Central memory CD8-positive, alpha-beta T cell (primary cell): ENCODE measurements at regions not wholly inside any gene's neighbourhood (a gene's known extent, or its start where the extent isn't known, plus 50 kb on each side); places are given as distances from the start of the nearest gene placed in this dataset.
"Not testable (repeated sequence)": the region's sequence is repeated elsewhere in the genome, so short reads cannot be mapped to it uniquely, and the experiment has no call there.

Experiments used
- ATAC-seq: fragments of 150-1000 bp; cut with Tn5 transposase; replicated peaks from 2 replicates; pipeline ENCODE4 v1.10.0; 2022; ENCODE audit warnings: mild to moderate bottlenecking, moderate FRiP score, moderate number of reproducible peaks; ENCODE audit not compliant: poor library complexity, severe bottlenecking; ENCODE audit errors: extremely low read depth
- DNase-seq, 2 donors: peaks; one replicate each; pipeline ENCODE4 v3.0.0; 2021; ENCODE audit warnings: low spot score in 2 of 2
- H3K27ac Mint-ChIP-seq: one replicate; pipeline ENCODE4 v1.8.0; 2022; ENCODE audit warnings: low read depth, mild to moderate bottlenecking, moderate library complexity, mixed read lengths
- H3K27me3 Mint-ChIP-seq: one replicate; pipeline ENCODE4 v1.8.0; 2022; ENCODE audit warnings: mixed read lengths
- H3K36me3 Mint-ChIP-seq: one replicate; pipeline ENCODE4 v1.8.0; 2022; ENCODE audit warnings: mild to moderate bottlenecking, moderate library complexity, mixed read lengths; ENCODE audit not compliant: insufficient read depth
- H3K4me1 Mint-ChIP-seq: one replicate; pipeline ENCODE4 v1.8.0; 2022; ENCODE audit warnings: mixed read lengths
- H3K4me3 Mint-ChIP-seq: one replicate; pipeline ENCODE4 v1.8.0; 2022; ENCODE audit warnings: mild to moderate bottlenecking, moderate library complexity, mixed read lengths
- H3K9me3 Mint-ChIP-seq: one replicate; pipeline ENCODE4 v1.8.0; 2022; ENCODE audit warnings: mixed read lengths

DNA sequence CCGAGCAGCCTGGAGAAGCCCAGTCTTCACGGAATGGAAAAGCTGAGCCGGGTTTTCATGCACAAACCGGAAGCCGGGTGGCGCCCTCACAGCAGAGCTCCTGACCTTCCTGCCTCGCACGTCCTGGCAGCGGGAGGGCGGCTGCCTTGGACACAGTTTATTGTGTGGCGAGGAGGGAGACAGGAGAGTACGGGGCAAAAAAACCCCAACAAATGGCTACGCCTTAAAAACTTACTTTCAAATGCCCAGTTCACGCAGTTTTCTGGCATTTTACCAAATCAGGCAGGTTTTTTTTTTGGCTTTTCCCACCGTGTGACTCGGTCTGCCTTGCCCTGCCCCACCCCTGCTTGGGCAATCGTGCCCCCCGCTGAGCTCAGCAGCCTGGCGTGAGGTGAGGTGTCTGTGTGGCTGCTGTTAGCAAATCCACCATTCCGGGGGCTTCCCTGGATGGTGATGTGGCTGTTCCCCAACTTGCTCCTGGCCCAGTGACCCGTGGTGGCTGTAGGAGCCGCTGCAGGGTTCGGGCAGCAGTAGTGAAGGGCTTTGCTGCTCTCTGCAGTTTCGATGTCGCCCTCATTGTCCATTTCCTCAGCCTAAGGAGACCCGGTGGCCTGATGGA lies 187.1 kb upstream of the SULF2 start:
- H3K27me3 Mint-ChIP-seq = peaks cover 46% of the 10 kb centered on the region
- not testable (repeated sequence) for DNase-seq, H3K4me3 Mint-ChIP-seq, H3K4me1 Mint-ChIP-seq, H3K9me3 Mint-ChIP-seq, H3K27ac Mint-ChIP-seq, H3K36me3 Mint-ChIP-seq, ATAC-seq

DNA sequence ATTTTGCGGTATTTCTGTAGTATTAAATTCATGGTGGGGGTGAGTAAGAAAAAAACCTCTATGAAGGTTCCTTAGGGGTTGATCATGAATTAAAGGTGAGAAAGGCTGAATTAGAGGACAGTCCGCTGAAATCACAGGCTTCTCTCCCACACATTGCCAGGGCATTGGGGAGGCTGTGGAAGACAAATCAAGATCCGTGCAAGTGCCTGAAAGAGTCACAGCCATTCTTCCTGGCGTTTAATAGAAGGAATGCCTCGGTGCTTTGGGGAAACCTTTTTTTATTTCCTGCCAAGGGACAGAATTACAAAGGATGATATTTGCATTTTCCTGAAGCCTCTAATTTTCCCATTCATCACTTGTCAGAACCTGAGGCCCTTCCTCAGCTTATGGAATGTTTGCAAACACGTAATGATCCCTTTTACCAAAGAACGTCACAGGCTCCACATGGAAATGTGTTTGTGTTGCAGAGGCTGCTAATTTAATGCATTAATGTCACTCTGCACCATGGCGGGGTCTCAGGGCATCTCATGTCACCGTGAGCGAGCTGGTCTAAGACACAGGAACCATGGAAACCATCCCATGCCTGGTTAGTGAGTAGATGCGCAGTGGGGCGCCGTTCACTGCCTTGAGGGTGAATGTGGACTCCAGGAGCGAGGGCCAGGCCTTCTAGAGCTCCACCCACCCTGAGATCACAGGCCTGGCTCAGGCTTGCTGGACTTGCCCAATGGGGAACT lies 185.9 kb upstream of the SULF2 start:
- no peak for DNase-seq

DNA sequence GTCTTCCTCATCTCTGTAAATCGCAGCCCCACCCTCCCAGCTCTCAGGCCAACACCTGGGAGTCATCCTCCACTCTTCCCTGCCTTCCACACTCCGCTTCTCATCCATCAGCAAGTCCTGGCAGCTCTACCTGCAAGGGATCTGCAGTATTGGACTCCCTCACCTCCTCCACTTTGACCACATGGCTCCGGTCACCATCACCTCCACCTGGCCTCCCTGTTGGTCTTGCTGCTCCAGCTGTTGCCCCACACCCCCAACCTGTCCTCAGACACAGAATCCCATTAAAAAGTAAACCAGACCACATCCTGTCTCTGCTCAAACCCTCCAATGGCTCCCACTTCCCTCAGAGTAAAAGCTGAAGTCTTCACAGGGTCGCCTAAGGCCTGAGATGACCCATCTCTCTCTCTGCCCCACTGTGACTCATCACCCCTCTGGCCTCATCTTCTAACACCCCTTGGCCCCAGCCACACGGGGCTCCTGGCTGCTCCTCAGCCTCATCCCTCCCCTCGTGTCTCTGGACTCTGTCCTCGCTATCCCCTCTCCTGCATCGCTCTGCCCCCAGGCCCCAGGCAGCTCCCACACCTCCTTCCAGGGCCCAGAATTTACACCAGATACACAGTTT lies 185.1 kb upstream of the SULF2 start:
- Mint-ChIP-seq H3K36me3 (no peaks in the 10 kb centered on the region), H3K27me3 (peaks cover 36% of the 10 kb centered on the region), H3K27ac (no peak overlapping the region), H3K4me1 (no peaks in the 10 kb centered on the region), H3K4me3 (no peak overlapping the region), H3K9me3 (no peaks in the 10 kb centered on the region)
- no peak for ATAC-seq
- no peak for DNase-seq

More for the DNA sequence above, 185.9 kb upstream of the SULF2 start:
- peaks cover 41% of the 10 kb centered on the region for H3K27me3 Mint-ChIP-seq
- no peak for ATAC-seq
- no peaks in the 10 kb centered on the region for H3K9me3 Mint-ChIP-seq
- H3K4me3 Mint-ChIP-seq = no peak overlapping the region
- H3K27ac Mint-ChIP-seq = no peak overlapping the region
- H3K36me3 Mint-ChIP-seq = no peaks in the 10 kb centered on the region
- no peaks in the 10 kb centered on the region for H3K4me1 Mint-ChIP-seq

DNA sequence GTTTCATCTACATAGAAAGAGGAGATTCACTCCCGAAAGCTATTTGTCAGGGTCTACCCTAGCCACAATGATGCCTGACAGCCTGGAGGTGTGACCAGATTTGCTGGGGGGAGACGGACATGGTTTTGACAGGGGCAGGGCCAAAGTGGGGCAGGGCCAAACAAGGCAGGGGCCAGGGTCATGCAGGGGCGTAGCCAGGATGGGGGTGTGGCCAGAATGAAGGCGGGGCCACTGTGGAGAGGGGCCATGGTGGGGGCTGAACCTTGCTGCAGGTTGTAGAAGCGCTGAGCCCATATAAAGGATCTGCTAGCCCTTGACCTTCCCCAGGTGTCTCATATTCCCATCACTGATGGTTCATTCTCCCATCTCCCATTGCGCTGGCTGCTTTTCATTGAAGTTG lies 184.1 kb upstream of the SULF2 start:
- no peak overlapping the region for H3K4me3 Mint-ChIP-seq
- no peaks in the 10 kb centered on the region for H3K9me3 Mint-ChIP-seq
- no peaks in the 10 kb centered on the region for H3K36me3 Mint-ChIP-seq
- no peaks in the 10 kb centered on the region for H3K4me1 Mint-ChIP-seq
- DNase-seq (no peak), ATAC-seq (no peak)
- H3K27me3 Mint-ChIP-seq = peaks cover 36% of the 10 kb centered on the region
- H3K27ac Mint-ChIP-seq = no peak overlapping the region

DNA sequence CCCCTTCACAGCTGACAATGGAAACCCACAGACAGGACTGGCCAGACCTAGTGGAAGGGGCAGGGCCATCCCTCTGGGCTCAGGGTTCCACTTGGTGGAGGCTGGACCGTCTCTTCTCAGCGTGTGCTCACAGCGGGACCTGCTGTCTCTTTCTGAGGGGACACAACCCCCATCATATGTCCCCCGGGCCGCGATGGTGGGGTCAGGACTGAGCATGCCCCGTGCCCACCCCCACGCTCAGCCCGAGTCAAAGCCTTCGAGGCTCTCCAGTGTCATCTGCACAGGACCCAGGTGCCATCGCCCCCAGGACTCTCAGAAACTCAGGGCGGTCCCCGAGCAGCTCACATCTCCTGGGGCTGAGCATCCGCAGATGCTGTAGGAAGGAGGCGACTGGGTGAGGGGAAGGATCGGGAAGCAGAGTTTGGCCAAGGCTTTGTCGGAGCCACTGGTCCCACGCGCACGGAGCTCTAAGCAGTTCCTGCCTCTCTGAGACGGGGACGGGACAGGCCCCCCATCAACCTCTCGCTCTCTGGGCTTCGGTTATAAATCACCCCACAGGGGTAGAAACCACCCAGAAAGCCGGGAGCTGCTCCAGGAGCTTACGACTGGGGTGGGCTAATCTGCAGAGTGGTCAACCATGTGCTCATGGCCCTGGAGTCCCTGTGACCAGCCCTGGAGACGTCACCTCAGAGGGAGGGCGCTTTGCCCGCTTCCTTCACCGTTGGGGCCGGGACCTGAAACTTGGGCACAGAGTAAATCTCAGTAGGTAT lies 183.4 kb upstream of the SULF2 start:
- Mint-ChIP-seq H3K27ac (no peak overlapping the region), H3K4me3 (no peak overlapping the region), H3K9me3 (no peaks in the 10 kb centered on the region), H3K4me1 (no peaks in the 10 kb centered on the region), H3K27me3 (peaks cover 43% of the 10 kb centered on the region), H3K36me3 (no peaks in the 10 kb centered on the region)
- ATAC-seq (no peak), DNase-seq (no peak)

DNA sequence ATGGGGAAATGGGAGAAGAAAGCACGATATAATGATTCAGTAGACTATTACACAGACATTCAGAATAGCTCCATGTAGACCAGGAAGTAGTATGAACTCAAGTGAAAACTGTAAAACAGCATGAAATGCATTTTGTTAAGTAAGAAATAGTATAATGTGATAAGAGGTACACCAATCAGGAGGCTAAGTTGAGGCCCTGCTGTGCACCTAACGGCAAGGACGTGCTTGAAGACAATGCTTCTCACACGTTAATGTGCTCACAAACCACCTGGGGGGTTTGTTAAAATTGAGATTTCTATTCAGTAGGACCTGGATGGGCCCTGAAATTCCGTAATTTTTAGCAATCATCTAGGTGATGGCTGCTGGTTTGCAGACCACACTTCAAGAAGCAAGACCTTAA lies 178.9 kb upstream of the SULF2 start:
- H3K27me3 Mint-ChIP-seq = peaks cover 27% of the 10 kb centered on the region
- no peak overlapping the region for H3K27ac Mint-ChIP-seq
- no peak for DNase-seq
- no peak for ATAC-seq
- no peak overlapping the region for H3K4me3 Mint-ChIP-seq
- H3K9me3 Mint-ChIP-seq = no peaks in the 10 kb centered on the region
- H3K4me1 Mint-ChIP-seq = no peaks in the 10 kb centered on the region
- H3K36me3 Mint-ChIP-seq = no peaks in the 10 kb centered on the region

DNA sequence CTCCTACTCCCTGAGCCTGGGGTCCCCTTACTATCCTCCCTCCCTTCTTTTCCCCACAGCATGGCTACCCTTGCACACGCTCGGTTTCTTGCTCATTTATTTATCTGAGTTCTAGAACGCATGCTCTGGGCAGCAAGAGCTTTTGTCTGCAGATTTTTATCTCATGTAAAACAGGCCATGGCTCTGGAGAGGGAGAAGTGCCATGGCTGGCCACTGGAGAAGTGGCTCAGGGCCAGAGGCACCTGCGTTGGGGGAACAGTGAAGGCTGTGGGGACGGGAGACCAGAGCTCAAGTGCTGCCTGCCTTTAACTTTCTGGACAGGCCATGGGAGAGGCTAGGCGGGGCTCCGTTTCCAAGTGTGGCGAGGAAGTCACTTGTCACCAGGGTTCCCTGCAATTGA lies 177.7 kb upstream of the SULF2 start:
- Mint-ChIP-seq H3K27ac (no peak overlapping the region), H3K9me3 (no peaks in the 10 kb centered on the region), H3K4me1 (no peaks in the 10 kb centered on the region), H3K4me3 (no peak overlapping the region), H3K27me3 (peaks cover 27% of the 10 kb centered on the region), H3K36me3 (no peaks in the 10 kb centered on the region)
- ATAC-seq = no peak
- no peak for DNase-seq

DNA sequence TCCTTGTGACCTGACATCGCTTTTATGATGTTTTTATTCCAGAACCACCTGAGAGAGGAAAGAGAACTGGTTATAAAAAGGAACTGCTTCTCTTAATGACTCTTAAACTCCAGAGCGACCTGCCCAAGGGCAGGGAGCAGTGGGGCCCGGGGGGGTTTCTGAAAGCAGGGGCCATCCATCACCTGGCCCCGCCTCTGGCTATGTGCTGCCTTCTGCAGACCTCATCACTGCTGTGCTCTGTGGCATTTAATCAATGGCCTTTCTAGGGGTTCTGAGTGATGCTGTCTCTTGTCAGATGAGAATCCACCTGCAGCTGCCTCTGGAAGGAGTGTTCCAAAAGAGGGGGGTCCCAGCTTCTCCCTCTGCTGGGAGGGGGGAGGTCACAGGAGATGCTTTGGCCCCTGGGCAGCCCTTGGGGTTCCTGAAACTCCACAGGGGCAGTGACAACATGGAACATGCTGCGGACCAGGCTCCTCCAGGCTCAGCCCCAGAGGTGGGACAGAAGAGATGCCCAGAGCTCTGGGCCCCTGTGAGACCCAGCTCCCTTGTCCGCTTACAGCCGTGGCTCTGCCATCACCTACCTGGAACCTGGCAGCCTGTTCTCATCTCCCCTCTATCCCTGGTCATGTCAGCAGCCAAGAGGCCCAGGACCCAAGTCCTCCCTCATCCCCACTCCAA lies 177.1 kb upstream of the SULF2 start:
- peaks cover 27% of the 10 kb centered on the region for H3K27me3 Mint-ChIP-seq
- H3K4me1 Mint-ChIP-seq = no peaks in the 10 kb centered on the region
- H3K4me3 Mint-ChIP-seq = no peak overlapping the region
- no peak for ATAC-seq
- H3K36me3 Mint-ChIP-seq = no peaks in the 10 kb centered on the region
- H3K9me3 Mint-ChIP-seq = no peaks in the 10 kb centered on the region
- DNase-seq = no peak
- H3K27ac Mint-ChIP-seq = no peak overlapping the region

DNA sequence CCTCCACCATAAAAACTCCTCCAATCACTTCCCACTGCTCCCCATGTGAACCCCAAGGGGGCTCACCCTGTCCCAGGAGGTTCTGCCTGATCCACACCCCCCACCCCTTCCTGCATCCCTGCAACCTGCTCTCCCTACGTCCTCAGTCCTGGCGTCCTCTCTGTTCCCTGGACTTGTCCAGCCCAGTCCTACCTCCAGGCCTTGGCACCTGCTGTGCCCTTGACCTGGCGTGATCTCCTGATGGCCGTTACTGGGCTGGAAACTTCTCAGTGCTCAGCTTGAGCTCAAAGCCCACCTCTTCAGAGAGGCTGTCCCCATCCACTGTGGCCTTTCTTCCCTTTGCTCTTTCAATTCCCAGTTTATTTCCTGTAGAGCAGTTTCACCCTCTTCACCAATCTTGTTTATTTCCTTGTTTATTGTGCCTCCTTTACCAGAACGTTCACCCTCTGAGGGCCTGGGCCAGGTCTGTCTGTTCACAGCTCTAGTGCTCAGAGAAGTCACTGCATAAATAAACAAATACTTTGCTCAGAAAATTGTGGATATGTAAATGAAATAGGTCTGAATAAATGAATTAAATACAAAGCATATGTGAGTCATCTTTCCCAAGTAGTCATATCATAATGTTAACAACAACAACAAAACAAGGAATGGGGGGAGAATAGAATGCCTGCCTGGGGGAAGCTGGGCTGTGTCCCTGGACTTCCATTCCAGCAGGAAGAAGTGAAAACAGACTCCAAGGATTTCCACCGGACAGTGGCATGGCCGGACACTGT lies 175.7 kb upstream of the SULF2 start:
- no peaks in the 10 kb centered on the region for H3K9me3 Mint-ChIP-seq
- no peak overlapping the region for H3K4me3 Mint-ChIP-seq
- H3K36me3 Mint-ChIP-seq = no peaks in the 10 kb centered on the region
- no peak overlapping the region for H3K27ac Mint-ChIP-seq
- peaks cover 27% of the 10 kb centered on the region for H3K27me3 Mint-ChIP-seq
- DNase-seq (no peak), ATAC-seq (no peak)
- H3K4me1 Mint-ChIP-seq = no peaks in the 10 kb centered on the region

DNA sequence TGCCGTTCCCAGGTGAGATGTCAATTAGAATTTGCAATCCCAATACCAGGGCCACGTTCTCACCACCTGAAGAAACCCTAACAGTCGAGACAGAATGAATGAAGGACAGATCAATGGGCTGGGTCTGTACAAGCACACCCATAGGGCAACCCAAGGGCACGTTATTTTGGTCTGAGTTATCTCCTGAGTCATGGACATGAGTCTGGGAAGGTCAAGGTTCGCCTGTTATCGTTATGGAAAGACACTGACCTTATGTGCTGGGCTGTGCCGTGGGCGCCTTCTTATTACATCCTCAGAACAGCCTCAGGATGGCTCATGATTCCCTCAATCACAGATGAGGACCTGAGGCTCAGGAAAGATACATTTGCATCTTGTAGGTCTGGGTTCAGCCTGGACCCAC lies 175.0 kb upstream of the SULF2 start:
- peaks cover 27% of the 10 kb centered on the region for H3K27me3 Mint-ChIP-seq
- DNase-seq = no peak

DNA sequence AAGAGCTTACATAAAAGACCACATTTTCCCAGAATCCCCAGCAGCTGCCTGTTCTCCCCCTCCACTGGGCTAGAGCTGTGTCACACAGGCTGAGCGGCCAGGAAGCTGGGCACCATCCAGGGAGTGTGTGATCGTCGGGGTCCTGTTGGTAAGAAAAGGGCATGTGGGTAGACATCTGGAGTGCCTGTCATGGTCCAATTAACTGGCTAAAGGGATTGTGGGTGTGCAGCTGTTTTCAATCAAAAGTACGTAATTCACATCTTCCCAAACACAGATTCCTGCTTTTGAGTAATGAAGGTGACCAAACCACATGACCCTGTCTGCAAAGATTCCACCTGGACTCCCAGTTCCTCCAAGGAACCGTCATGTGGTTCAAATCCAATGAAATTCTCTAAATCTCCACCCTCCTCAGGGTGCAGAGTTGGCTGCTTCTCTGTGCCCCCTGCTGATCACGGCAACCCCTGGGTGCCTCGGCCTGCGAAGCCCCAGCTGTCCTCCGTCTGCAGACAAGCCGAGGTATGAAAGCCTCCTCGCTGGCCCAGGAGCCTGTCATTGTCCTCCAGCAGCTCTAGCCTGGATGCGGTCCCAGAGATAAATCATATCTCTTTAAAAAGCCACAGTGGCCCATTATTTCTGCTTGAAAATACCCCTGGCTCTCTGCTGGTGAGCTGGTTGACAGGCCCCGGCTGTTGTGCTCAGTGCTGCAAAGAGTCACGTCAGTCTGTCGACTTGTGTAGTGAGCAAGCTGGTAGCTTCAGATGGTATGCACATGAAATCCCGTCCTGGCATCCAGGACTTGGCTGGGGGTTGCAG lies 172.9 kb upstream of the SULF2 start:
- H3K4me3 Mint-ChIP-seq, H3K36me3 Mint-ChIP-seq, H3K27ac Mint-ChIP-seq, H3K4me1 Mint-ChIP-seq, H3K9me3 Mint-ChIP-seq, DNase-seq, ATAC-seq: not testable (repeated sequence)
- H3K27me3 Mint-ChIP-seq = peaks cover 15% of the 10 kb centered on the region

More for the DNA sequence above, 175.0 kb upstream of the SULF2 start:
- Mint-ChIP-seq H3K9me3 (no peaks in the 10 kb centered on the region), H3K4me3 (no peak overlapping the region), H3K4me1 (no peaks in the 10 kb centered on the region), H3K36me3 (no peaks in the 10 kb centered on the region), H3K27ac (no peak overlapping the region)
- ATAC-seq = no peak
